Activated CD4-positive, alpha-beta T cell treated with anti-CD3 and anti-CD28 coated beads for 36 hours (primary cell): ENCODE measurements at regions not wholly inside any gene's neighbourhood (a gene's known extent, or its start where the extent isn't known, plus 50 kb on each side); places are given as distances from the start of the nearest gene placed in this dataset.

ENCODE experiments used
- ATAC-seq: fragments of 200-7000 bp; cut with Tn5 transposase; one replicate; pipeline ENCODE4 v1.10.0; 2021; ENCODE audit warnings: mild to moderate bottlenecking, moderate library complexity
- CTCF ChIA-PET: fragments of 350-600 bp; sonication (Branson Sonifier 250); formaldehyde crosslinking; loops from one replicate; lab custom pipeline; 2021; ENCODE audit warnings: antibody characterized with exemption; lab: Charles Lee
- POLR2A ChIA-PET: fragments of 350-600 bp; sonication (Branson Sonifier 250); formaldehyde crosslinking; loops from one replicate; lab custom pipeline; 2021; ENCODE audit warnings: antibody characterized with exemption, inconsistent platforms; lab: Charles Lee
- DNase-seq: peaks from one replicate; pipeline ENCODE4 v3.0.0-alpha.2; 2020
- H3K27ac Mint-ChIP-seq: one replicate; pipeline ENCODE4 v1.8.0; 2021; ENCODE audit warnings: mixed read lengths
- H3K27me3 Mint-ChIP-seq: one replicate; pipeline ENCODE4 v1.8.0; 2021; ENCODE audit warnings: mixed read lengths
- H3K36me3 Mint-ChIP-seq: one replicate; pipeline ENCODE4 v1.8.0; 2021; ENCODE audit warnings: low read depth, mixed read lengths
- H3K4me1 Mint-ChIP-seq: one replicate; pipeline ENCODE4 v1.8.0; 2021; ENCODE audit warnings: mixed read lengths
- H3K4me3 Mint-ChIP-seq: one replicate; pipeline ENCODE4 v1.8.0; 2021; ENCODE audit warnings: mild to moderate bottlenecking, moderate library complexity, mixed read lengths
- H3K9me3 Mint-ChIP-seq: one replicate; pipeline ENCODE4 v1.8.0; 2021; ENCODE audit warnings: low read depth, mixed read lengths
- intact Hi-C, 2 experiments: fragments of 100-400 bp; cut with DNase I in 1 of 2; cut with micrococcal nuclease in 1 of 2; formaldehyde crosslinking; loops; one replicate each; pipeline versions ENCODE4 v1.14.2 to v1.15.1; 2022 to 2024; cut with DNase I, micrococcal nuclease

DNA sequence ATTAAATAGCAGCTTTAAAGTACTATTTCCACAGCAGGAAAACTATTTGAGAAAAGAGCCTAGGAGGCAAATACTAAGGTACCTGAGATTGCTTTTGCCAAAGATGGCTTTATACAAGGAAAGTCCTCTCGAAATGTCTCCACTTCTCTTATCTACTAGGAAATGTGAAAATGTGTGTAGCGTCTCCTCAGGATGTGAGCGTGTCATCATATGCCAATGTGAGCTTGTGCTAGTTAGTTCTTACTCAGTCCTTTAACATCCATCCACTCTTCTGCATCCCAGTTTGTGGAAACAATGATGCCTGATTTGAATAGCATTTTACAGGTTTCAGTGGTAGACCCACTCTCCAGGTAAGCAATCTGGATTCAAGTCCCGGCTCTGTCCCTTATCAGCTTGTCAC is 421.0 kb downstream of the DYNC2H1 start:
- Mint-ChIP-seq H3K9me3 (no peaks in the 10 kb centered on the region), H3K27me3 (peaks cover 8% of the 10 kb centered on the region), H3K4me1 (no peaks in the 10 kb centered on the region), H3K36me3 (no peaks in the 10 kb centered on the region), H3K27ac (no peak overlapping the region), H3K4me3 (no peak overlapping the region)
- ChIA-PET CTCF (no interaction called here), POLR2A (no interaction called here)
- no peak for ATAC-seq
- DNase-seq, result no peak
- intact Hi-C loops, result no loop called here

DNA sequence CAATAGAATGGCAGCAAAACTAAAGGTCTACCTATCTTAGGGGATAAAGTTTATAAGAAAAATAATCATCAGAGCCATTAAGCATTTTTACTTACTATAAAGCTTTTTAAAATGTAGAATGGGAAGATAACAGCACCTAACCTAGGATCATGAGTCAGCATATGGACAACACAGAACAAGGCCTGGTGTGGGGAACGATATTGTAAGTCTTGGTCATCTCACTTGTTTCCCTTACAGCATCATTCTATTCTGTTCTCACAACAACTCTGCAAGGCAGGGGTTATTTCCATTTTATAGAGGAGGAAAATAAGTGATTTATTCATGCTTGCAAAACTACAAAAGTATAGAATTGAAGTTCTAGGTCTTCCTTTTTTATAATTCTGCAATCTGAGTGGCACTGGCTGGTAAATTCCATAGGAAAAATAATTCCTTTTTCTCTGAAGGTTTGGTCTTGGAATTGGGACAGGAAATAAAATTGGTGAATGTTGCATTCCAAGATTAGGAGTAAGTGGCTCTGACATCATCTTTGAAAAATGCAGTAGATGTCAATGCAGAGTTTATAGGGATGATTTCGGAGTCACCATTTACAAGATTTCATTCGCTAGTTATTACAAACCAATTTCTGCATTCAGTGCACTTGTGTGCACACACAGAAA is 423.0 kb downstream of the DYNC2H1 start:
- H3K36me3 Mint-ChIP-seq, result no peaks in the 10 kb centered on the region
- ChIA-PET CTCF (interaction anchor here (0.6 kb wide), 1 partner anchor 22 kb away, joined by 3 read pairs; no protein-coding TSS in a partner anchor), POLR2A (no interaction called here)
- H3K4me1 Mint-ChIP-seq, result no peaks in the 10 kb centered on the region
- H3K9me3 Mint-ChIP-seq, result no peaks in the 10 kb centered on the region
- intact Hi-C loops, result no loop called here
- DNase-seq, result no peak
- no peak for ATAC-seq
- peaks cover 8% of the 10 kb centered on the region for H3K27me3 Mint-ChIP-seq
- no peak overlapping the region for H3K27ac Mint-ChIP-seq
- no peak overlapping the region for H3K4me3 Mint-ChIP-seq

DNA sequence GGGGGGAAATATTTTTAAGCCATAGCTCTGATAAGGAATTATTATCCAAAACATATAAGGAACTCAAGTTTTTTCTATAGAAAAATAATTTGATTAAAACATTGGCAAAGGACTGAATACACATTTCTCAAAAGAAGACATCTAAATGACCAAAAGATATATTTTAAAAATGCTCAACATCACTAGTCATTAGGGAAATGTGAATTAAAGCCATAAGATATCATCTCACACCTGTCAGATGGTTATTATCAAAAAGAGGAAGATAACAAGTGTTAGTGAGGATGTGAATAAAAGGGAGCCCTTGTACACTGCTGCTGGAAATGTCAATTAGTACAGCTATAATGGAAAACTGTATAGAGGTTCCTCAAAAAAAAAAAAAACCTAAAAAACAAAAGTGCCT is 425.0 kb downstream of the DYNC2H1 start:
- Mint-ChIP-seq H3K4me3 (no peak overlapping the region), H3K9me3 (no peaks in the 10 kb centered on the region), H3K4me1 (no peaks in the 10 kb centered on the region), H3K27me3 (peaks cover 8% of the 10 kb centered on the region), H3K27ac (no peak overlapping the region), H3K36me3 (no peaks in the 10 kb centered on the region)
- ATAC-seq, result no peak
- ChIA-PET CTCF (interaction anchor here (0.6 kb wide), 1 partner anchor 1654 kb away, joined by 5 read pairs; no protein-coding TSS in a partner anchor), POLR2A (no interaction called here)
- intact Hi-C loops, result no loop called here
- DNase-seq, result no peak

DNA sequence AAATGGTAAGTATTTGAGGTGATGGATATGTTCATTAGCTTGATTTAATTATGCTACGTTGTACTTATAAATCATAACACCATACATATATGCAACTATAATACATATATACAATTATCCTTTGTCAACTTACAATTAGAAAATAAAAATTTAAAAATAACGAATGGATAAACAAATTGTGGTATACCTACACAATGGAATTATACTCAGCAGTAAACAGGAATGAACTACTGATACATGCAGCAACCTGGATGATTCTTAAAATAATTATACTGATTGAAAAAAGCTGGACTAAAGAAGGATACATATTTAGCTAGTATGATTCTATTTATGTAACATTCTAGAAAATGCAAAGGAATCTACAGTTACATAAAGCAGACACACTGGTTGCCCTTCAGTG is 425.7 kb downstream of the DYNC2H1 start:
- DNase-seq (no peak), ATAC-seq (no peak)
- intact Hi-C loops, result loop anchor here (5.0 kb wide), 1 partner anchor 208 kb away; no protein-coding TSS in a partner anchor
- Mint-ChIP-seq H3K27ac (no peak overlapping the region), H3K9me3 (no peaks in the 10 kb centered on the region), H3K4me1 (no peaks in the 10 kb centered on the region), H3K4me3 (no peak overlapping the region), H3K27me3 (peaks cover 8% of the 10 kb centered on the region), H3K36me3 (no peaks in the 10 kb centered on the region)
- ChIA-PET POLR2A (no interaction called here), CTCF (no interaction called here)

DNA sequence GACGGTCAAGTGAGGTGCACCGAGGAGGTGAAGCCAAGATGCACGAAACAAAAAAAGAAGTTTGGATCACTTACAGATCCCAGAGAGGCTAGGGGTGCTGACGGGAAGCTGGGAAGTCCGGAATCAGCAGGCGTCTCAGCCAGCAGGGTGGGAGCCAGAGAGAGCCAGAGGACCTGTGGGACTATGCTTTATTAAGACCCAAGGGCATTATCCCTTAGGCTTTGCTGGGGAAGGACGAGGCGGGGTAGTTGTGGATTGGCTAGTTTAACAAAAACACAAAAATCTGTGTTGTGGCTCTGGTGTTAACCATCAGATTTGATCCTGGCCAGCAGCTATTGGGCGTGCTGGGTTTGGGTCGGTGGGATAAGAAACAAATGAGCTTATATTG is 427.1 kb downstream of the DYNC2H1 start:
- Mint-ChIP-seq H3K9me3 (peaks cover 4% of the 10 kb centered on the region), H3K27ac (no peak overlapping the region)
- no peak for ATAC-seq

DNA sequence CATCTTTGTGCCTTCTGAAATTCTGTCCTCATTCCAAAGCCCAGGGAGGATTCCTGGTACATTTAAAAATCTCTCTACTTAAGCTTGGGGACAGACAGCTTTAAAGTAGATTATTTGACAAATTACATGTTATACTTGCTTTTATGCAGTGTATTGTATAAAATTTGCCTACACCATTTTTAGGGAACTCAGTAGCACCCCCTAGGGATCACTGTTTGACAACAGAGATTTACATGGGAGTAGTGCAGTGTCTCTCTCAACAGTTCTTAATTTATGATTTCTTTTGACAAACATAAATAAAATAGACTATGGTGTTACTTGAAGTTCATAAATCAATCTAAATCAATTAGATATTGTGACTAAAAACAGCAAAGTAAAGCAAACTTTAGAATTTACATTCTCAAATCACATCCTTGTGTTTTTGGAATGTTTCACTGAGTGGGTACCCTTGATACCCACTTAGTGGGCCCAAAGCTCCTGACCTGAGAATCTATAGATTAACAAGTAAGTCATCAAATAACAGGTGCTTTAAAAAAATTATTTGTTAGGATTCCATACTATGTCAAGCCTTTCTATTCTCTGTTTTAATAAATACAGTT is 428.8 kb downstream of the DYNC2H1 start:
- H3K27me3 Mint-ChIP-seq, result peaks cover 3% of the 10 kb centered on the region

More for the DNA sequence above, 427.1 kb downstream of the DYNC2H1 start:
- no peak overlapping the region for H3K4me3 Mint-ChIP-seq
- H3K4me1 Mint-ChIP-seq, result no peaks in the 10 kb centered on the region
- H3K27me3 Mint-ChIP-seq, result peaks cover 7% of the 10 kb centered on the region
- no peak for DNase-seq
- ChIA-PET POLR2A (no interaction called here), CTCF (interaction anchor here (0.7 to 1.0 kb wide), 3 partner anchors 8 to 20 kb away, joined by 3 to 5 read pairs (median 3); no protein-coding TSS in a partner anchor)
- no peaks in the 10 kb centered on the region for H3K36me3 Mint-ChIP-seq
- intact Hi-C loops, result loop anchor here (5.0 kb wide), 1 partner anchor 209 kb away; no protein-coding TSS in a partner anchor

DNA sequence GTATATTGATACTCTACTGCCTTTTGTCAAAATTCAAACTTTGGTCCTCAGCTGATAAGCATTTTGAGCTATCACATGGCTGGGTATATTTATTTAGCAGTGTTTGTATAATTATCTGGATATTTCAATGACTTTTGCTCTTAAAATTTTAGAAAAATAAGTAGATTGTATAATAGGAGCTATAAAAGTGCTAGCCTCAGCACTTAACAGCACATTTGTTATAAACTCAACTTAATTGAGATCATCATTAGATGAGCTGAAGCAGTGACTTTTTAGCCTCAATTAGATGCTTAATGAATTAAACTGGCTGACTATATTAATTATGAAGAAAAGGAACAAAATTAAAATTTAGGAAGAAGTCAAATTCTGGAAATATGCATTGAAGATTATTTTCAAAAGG is 429.9 kb downstream of the DYNC2H1 start:
- no peak overlapping the region for H3K27ac Mint-ChIP-seq
- intact Hi-C loops, result loop anchor here (5.0 kb wide), 1 partner anchor 212 kb away; no protein-coding TSS in a partner anchor
- CTCF ChIA-PET, result interaction anchor here (1.0 to 1.1 kb wide), 2 partner anchors 61 to 65 kb away, joined by 3 read pairs; no protein-coding TSS in a partner anchor

More for the DNA sequence above, 428.8 kb downstream of the DYNC2H1 start:
- ChIA-PET CTCF (interaction anchor here (1.0 kb wide), 1 partner anchor 103 kb away, joined by 3 read pairs; no protein-coding TSS in a partner anchor), POLR2A (no interaction called here)
- ATAC-seq, result no peak
- Mint-ChIP-seq H3K27ac (no peak overlapping the region), H3K4me3 (no peak overlapping the region), H3K36me3 (no peaks in the 10 kb centered on the region), H3K9me3 (peaks cover 4% of the 10 kb centered on the region), H3K4me1 (no peaks in the 10 kb centered on the region)
- DNase-seq, result no peak
- intact Hi-C loops, result loop anchor here (5.0 kb wide), 1 partner anchor 211 kb away; no protein-coding TSS in a partner anchor

DNA sequence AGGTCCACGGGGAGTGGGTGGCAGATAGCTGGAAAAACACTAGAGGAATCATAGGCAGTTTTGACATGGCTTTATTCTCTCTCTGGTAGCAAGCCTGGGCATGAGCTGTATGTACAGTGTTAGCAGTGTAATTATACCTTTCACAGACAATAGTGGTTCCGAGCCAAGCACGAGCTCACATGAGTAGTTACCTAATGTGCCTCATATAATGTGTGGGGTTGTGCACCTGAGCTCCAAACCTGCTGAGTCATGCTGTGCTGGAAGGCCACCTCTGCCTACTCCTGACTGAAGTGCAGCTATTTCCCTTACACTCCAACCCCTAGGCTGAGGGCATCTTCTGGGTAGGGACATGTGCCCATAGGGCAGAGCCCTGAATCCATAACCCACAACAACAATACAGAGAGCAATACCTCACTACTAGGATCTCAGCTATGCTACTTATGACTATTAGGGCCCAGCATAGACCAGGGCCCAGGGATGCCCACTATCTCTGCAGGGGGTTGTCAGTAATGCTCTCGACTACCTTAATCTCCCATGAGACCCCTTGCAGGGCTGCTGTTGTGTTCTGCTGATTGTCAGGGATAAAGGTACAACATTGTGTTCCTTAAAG is 432.1 kb downstream of the DYNC2H1 start:
- Mint-ChIP-seq H3K4me3 (no peak overlapping the region), H3K27me3 (no peaks in the 10 kb centered on the region), H3K9me3 (peaks cover 4% of the 10 kb centered on the region), H3K36me3 (no peaks in the 10 kb centered on the region), H3K27ac (no peak overlapping the region), H3K4me1 (no peaks in the 10 kb centered on the region)
- DNase-seq, result no peak
- POLR2A ChIA-PET, result no interaction called here
- intact Hi-C loops, result no loop called here
- ATAC-seq, result no peak
- CTCF ChIA-PET, result no interaction called here

More for the DNA sequence above, 429.9 kb downstream of the DYNC2H1 start:
- H3K36me3 Mint-ChIP-seq, result no peaks in the 10 kb centered on the region
- H3K9me3 Mint-ChIP-seq, result peaks cover 4% of the 10 kb centered on the region
- POLR2A ChIA-PET, result no interaction called here
- no peak overlapping the region for H3K4me3 Mint-ChIP-seq
- H3K4me1 Mint-ChIP-seq, result no peaks in the 10 kb centered on the region
- no peaks in the 10 kb centered on the region for H3K27me3 Mint-ChIP-seq
- no peak for DNase-seq
- ATAC-seq, result no peak

DNA sequence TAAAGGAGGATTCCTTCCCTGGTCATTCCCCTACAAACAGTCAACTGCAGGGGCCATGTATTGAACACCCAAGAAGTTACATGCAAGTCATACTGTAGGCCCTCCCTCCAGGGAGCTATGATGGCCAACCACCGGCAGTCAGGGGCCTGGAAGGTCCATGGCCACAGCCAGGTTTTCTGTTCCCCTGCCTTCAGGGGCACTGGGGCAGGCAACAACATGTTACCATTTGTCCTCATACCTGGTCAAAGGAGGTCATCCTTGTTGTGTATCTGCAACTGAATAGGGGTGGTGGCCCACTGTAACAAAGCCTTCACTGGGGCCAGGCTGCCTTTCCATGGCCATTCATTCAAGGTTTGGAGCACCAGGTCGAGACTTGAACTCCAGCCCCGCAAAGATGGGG is 433.6 kb downstream of the DYNC2H1 start:
- DNase-seq, result no peak
- no peak overlapping the region for H3K27ac Mint-ChIP-seq

DNA sequence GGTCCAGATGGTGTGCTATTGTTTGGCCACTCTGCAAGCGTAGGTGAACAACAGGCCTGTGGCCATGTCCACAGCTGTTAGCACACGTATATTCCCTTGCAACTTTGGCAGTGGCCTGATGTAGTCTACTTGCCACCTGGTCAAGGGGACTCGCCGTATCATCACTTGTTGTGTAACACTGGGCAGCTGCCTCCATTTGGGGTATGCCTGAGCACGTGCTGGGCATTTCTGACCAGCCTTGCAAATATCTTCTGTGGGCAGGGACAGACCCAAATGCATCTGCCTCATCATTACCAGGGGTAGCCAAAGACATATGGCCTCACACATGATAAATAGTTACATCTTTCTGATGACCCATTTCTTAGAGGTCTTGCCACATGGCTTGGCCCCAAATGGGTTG is 434.2 kb downstream of the DYNC2H1 start:
- Mint-ChIP-seq H3K27me3 (no peaks in the 10 kb centered on the region), H3K36me3 (no peaks in the 10 kb centered on the region)
- no peak for ATAC-seq

More for the DNA sequence above, 433.6 kb downstream of the DYNC2H1 start:
- Mint-ChIP-seq H3K27me3 (no peaks in the 10 kb centered on the region), H3K36me3 (no peaks in the 10 kb centered on the region), H3K4me1 (no peaks in the 10 kb centered on the region), H3K4me3 (no peak overlapping the region), H3K9me3 (peaks cover 4% of the 10 kb centered on the region)
- POLR2A ChIA-PET, result no interaction called here
- intact Hi-C loops, result no loop called here
- CTCF ChIA-PET, result no interaction called here
- ATAC-seq, result no peak

DNA sequence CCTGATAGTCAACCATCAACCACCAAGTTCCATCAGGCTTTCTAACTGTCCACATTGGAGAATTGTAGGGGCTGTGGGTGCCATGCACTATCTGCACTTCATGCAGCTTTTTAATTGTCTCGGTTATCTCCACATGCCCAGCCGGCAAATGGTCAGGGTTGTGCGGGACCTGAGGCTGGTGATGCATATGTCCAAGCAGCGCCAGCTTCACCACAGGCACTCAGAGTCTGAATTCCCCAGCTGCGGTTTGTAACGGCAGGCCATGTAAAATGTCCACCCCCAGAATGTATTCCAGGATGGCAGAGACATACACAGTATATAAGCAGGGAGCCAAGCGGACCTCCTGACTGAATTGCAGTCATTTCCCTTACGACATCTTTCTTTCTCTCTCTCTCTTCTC is 435.6 kb downstream of the DYNC2H1 start:
- POLR2A ChIA-PET, result no interaction called here
- no peaks in the 10 kb centered on the region for H3K4me1 Mint-ChIP-seq
- no peak for ATAC-seq
- DNase-seq, result no peak
- no peaks in the 10 kb centered on the region for H3K27me3 Mint-ChIP-seq
- intact Hi-C loops, result no loop called here
- no peaks in the 10 kb centered on the region for H3K36me3 Mint-ChIP-seq
- H3K27ac Mint-ChIP-seq, result no peak overlapping the region
- peaks cover 4% of the 10 kb centered on the region for H3K9me3 Mint-ChIP-seq
- H3K4me3 Mint-ChIP-seq, result no peak overlapping the region
- CTCF ChIA-PET, result interaction anchor here (1.0 kb wide), 1 partner anchor 9 kb away, joined by 5 read pairs; no protein-coding TSS in a partner anchor

More for the DNA sequence above, 434.2 kb downstream of the DYNC2H1 start:
- intact Hi-C loops, result no loop called here
- Mint-ChIP-seq H3K4me1 (no peaks in the 10 kb centered on the region), H3K27ac (no peak overlapping the region), H3K9me3 (peaks cover 4% of the 10 kb centered on the region), H3K4me3 (no peak overlapping the region)
- ChIA-PET POLR2A (no interaction called here), CTCF (no interaction called here)
- no peak for DNase-seq
